Epithelial cell of prostate (primary cell): ENCODE measurements at regions not wholly inside any gene's neighbourhood (a gene's known extent, or its start where the extent isn't known, plus 50 kb on each side); places are given as distances from the start of the nearest gene placed in this dataset.
A peak's percentile ranks its signal among the peaks of the same experiment; 100 is the strongest.

Experiments
- DNase-seq: peaks from one replicate; pipeline ENCODE4 v3.0.0-alpha.2; 2011; ENCODE audit warnings: low read depth, low spot score
- H3K27ac ChIP-seq: fragments of 450-650 bp; 2 replicates; pipeline ENCODE4 v1.5.1; 2017; ENCODE audit warnings: mild to moderate bottlenecking

- DNase-seq = no peak
- no peak overlapping the region for H3K27ac ChIP-seq
Observed at GRCh38 chr2:152227969-152228592, 52.5 kb upstream of the STAM2 start.

GRCh38 chr2:152231446-152231845, 55.9 kb upstream of the STAM2 start:
- H3K27ac ChIP-seq = no peak overlapping the region
- no peak for DNase-seq

GRCh38 chr2:152234277-152234676, 58.7 kb upstream of the STAM2 start:
- H3K27ac ChIP-seq = no peak overlapping the region

GRCh38 chr2:152236191-152236925, 60.8 kb upstream of the STAM2 start:
- no peak for DNase-seq
- H3K27ac ChIP-seq = no peak overlapping the region

More at GRCh38 chr2:152234277-152234676, 58.7 kb upstream of the STAM2 start:
- no peak for DNase-seq

GRCh38 chr2:152238016-152238415, 62.5 kb upstream of the STAM2 start:
- H3K27ac ChIP-seq = no peak overlapping the region
- DNase-seq = no peak

- H3K27ac ChIP-seq = peak overlapping the region; percentile 61
- DNase-seq = peak; percentile 73
Observed at GRCh38 chr2:152240559-152241231, 65.1 kb upstream of the STAM2 start.

- H3K27ac ChIP-seq = peak overlapping the region; percentile 61
- DNase-seq = peak; percentile 6
Observed at GRCh38 chr2:152241948-152242729, 66.6 kb upstream of the STAM2 start.

GRCh38 chr2:152242787-152243472, 67.4 kb upstream of the STAM2 start:
- no peak overlapping the region for H3K27ac ChIP-seq

GRCh38 chr2:152243761-152244640, 68.4 kb upstream of the STAM2 start:
- DNase-seq = no peak
- no peak overlapping the region for H3K27ac ChIP-seq

More at GRCh38 chr2:152242787-152243472, 67.4 kb upstream of the STAM2 start:
- DNase-seq = no peak

- no peak overlapping the region for H3K27ac ChIP-seq
- no peak for DNase-seq
Observed at GRCh38 chr2:152245653-152246052, 70.1 kb upstream of the STAM2 start.

- no peak for DNase-seq
- no peak overlapping the region for H3K27ac ChIP-seq
Observed at GRCh38 chr2:152246686-152247336, 71.2 kb upstream of the STAM2 start.

GRCh38 chr2:152247337-152247695, 71.8 kb upstream of the STAM2 start:
- H3K27ac ChIP-seq = no peak overlapping the region
- peak; percentile 26 for DNase-seq

GRCh38 chr2:152250421-152251100, 75.0 kb upstream of the STAM2 start:
- no peak for DNase-seq
- H3K27ac ChIP-seq = no peak overlapping the region

- no peak overlapping the region for H3K27ac ChIP-seq
- DNase-seq = no peak
Observed at GRCh38 chr2:152251211-152251610, 75.6 kb upstream of the STAM2 start.

GRCh38 chr2:152251811-152252210, 76.2 kb upstream of the STAM2 start:
- DNase-seq = no peak
- no peak overlapping the region for H3K27ac ChIP-seq

GRCh38 chr2:152254486-152254885, 78.9 kb upstream of the STAM2 start:
- H3K27ac ChIP-seq = no peak overlapping the region
- no peak for DNase-seq

- H3K27ac ChIP-seq = no peak overlapping the region
- DNase-seq = no peak
Observed at GRCh38 chr2:152254976-152255375, 79.4 kb upstream of the STAM2 start.

GRCh38 chr2:152255918-152256317, 79.1 kb upstream of the FMNL2 start:
- no peak for DNase-seq
- no peak overlapping the region for H3K27ac ChIP-seq
